Lung (tissue), 11 donors: ENCODE measurements at regions not wholly inside any gene's neighbourhood (a gene's known extent, or its start where the extent isn't known, plus 50 kb on each side); places are given as distances from the start of the nearest gene placed in this dataset.
A peak's percentile ranks its signal among the peaks of the same experiment; 100 is the strongest.

Source experiments
- ATAC-seq: fragments of 200-7000 bp; cut with Tn5 transposase; one replicate; pipeline ENCODE4 v1.9.1; 2020; ENCODE audit warnings: moderate number of reproducible peaks; ENCODE audit not compliant: insufficient read depth, low FRiP score
- DNase-seq, 3 donors: peaks; one replicate each; pipeline ENCODE4 v3.0.0-alpha.2; 2013 to 2017
- H3K27ac ChIP-seq, 2 donors: one replicate each; pipeline ENCODE4 v1.5.1; 2013; ENCODE audit warnings: mild to moderate bottlenecking in 2 of 2, moderate library complexity in 2 of 2, control low read depth in 1 of 2, inconsistent platforms in 1 of 2, low read depth in 1 of 2, low read length in 1 of 2
- H3K27me3 ChIP-seq, 3 donors: one replicate each; pipeline ENCODE4 v1.5.1; 2013; ENCODE audit warnings: low read length in 2 of 3; ENCODE audit not compliant: control insufficient read depth in 3 of 3, insufficient read depth in 3 of 3
- H3K36me3 ChIP-seq, 4 donors: one replicate each; pipeline ENCODE4 v1.5.1; 2013; ENCODE audit warnings: low read length in 4 of 4, mild to moderate bottlenecking in 1 of 4, moderate library complexity in 1 of 4; ENCODE audit not compliant: control insufficient read depth in 4 of 4, insufficient read depth in 4 of 4
- H3K4me1 ChIP-seq, 5 donors: one replicate each; pipeline ENCODE4 v1.5.1; 2013; ENCODE audit warnings: low read length in 5 of 5, mild to moderate bottlenecking in 2 of 5, moderate library complexity in 1 of 5; ENCODE audit not compliant: control insufficient read depth in 5 of 5, insufficient read depth in 5 of 5
- H3K4me3 ChIP-seq: one replicate; pipeline ENCODE4 v1.5.1; 2013; ENCODE audit warnings: mild to moderate bottlenecking, control low read depth, moderate library complexity
- H3K9ac ChIP-seq, 2 donors: one replicate each; pipeline ENCODE4 v1.5.1; 2013; ENCODE audit warnings: low read length in 2 of 2, control low read depth in 1 of 2; ENCODE audit not compliant: insufficient read depth in 1 of 2
- H3K9me3 ChIP-seq, 4 donors: one replicate each; pipeline ENCODE4 v1.5.1; 2013; ENCODE audit warnings: low read length in 3 of 4, mild to moderate bottlenecking in 1 of 4, moderate library complexity in 1 of 4; ENCODE audit not compliant: control insufficient read depth in 4 of 4, insufficient read depth in 3 of 4
- CTCF ChIP-seq: IDR thresholded peaks from 2 replicates; pipeline ENCODE4 v1.5.1; 2012; ENCODE audit warnings: mild to moderate bottlenecking; ENCODE audit errors: control extremely low read depth, extremely low read depth
- WGBS, 2 donors: extraction: QIAGEN DNeasy Blood & Tissue Kit; methylation state at CpG; one replicate each; pipeline ENCODE4 v1.1.7; 2013; 5-methylcytosine and 5-hydroxymethylcytosine counted together
- donor health status: control.
- donor health status: control.
- donor health status: Bipolar disorder and iron deficiency.
- donor health status: healthy.
- donor health status: DM: yes; HTN: yes; CAD: no.

- TF ChIP-seq CTCF, result no peak
- 63 to 71% methylated on average over 4 of the region's 4 CpGs for WGBS, 2 donors
- no peak overlapping the region for H3K27ac ChIP-seq
These were observed 136.9 kb downstream of the COPS8 start for GRCh38 chr2:237222601-237223041.

GRCh38 chr2:237223201-237223861, 137.6 kb downstream of the COPS8 start:
- H3K27ac ChIP-seq, result peak overlapping the region; percentile 3 to 39
- no peaks in the 10 kb centered on the region for H3K27me3 ChIP-seq
- H3K36me3 ChIP-seq, result no peaks in the 10 kb centered on the region
- no peak overlapping the region for H3K4me3 ChIP-seq
- H3K9ac ChIP-seq, result no peak overlapping the region
- H3K9me3 ChIP-seq, result no peaks in the 10 kb centered on the region
- WGBS, 2 donors, result 47 to 63% methylated on average over 6 of the region's 6 CpGs
- ATAC-seq (no peak), DNase-seq (peak in 2 of 3 donors; percentile 57 to 59)
- TF ChIP-seq CTCF, result no peak
- H3K4me1 ChIP-seq, result peaks cover 0 to 23% (median 17%) of the 10 kb centered on the region in 5 donors

More at GRCh38 chr2:237222601-237223041, 136.9 kb downstream of the COPS8 start:
- H3K9ac ChIP-seq, result no peak overlapping the region
- no peak for ATAC-seq
- no peaks in the 10 kb centered on the region for H3K9me3 ChIP-seq
- peaks cover 0 to 27% (median 17%) of the 10 kb centered on the region in 5 donors for H3K4me1 ChIP-seq
- H3K27me3 ChIP-seq, result no peaks in the 10 kb centered on the region
- no peak overlapping the region for H3K4me3 ChIP-seq
- H3K36me3 ChIP-seq, result no peaks in the 10 kb centered on the region
- peak; percentile 35 to 73 (median 70) for DNase-seq

GRCh38 chr2:237227190-237227589, 141.5 kb downstream of the COPS8 start:
- TF ChIP-seq CTCF, result no peak
- no peak overlapping the region for H3K4me3 ChIP-seq
- no peak for DNase-seq
- ATAC-seq, result no peak
- H3K9me3 ChIP-seq, result peaks cover 0 to 5% (median 0%) of the 10 kb centered on the region in 4 donors
- 94 to 96% methylated on average over 2 of the region's 2 CpGs for WGBS, 2 donors
- no peak overlapping the region for H3K27ac ChIP-seq
- no peaks in the 10 kb centered on the region for H3K27me3 ChIP-seq
- no peak overlapping the region for H3K9ac ChIP-seq
- H3K36me3 ChIP-seq, result no peaks in the 10 kb centered on the region
- H3K4me1 ChIP-seq, result peaks cover 0 to 16% (median 14%) of the 10 kb centered on the region in 5 donors
